Large intestine (tissue), 3 donors: ENCODE measurements at regions not wholly inside any gene's neighbourhood (a gene's known extent, or its start where the extent isn't known, plus 50 kb on each side); places are given as distances from the start of the nearest gene placed in this dataset.

Experiments
- DNase-seq, 2 donors: peaks; one replicate each; pipeline versions ENCODE4 v3.0.0 to v3.0.0-alpha.2; 2013
- H3K27ac ChIP-seq: one replicate; pipeline ENCODE4 v1.5.1; 2013; ENCODE audit warnings: low read length
- H3K27me3 ChIP-seq: 2 replicates; pipeline ENCODE4 v1.6.1; 2013; ENCODE audit warnings: low read length; ENCODE audit not compliant: control insufficient read depth, insufficient read depth
- H3K36me3 ChIP-seq: 2 replicates; pipeline ENCODE4 v1.6.1; 2013; ENCODE audit warnings: low read length; ENCODE audit not compliant: control insufficient read depth, insufficient read depth
- H3K4me1 ChIP-seq: one replicate; pipeline ENCODE4 v1.6.1; 2013; ENCODE audit warnings: low read length; ENCODE audit not compliant: control insufficient read depth, insufficient read depth
- H3K4me3 ChIP-seq: one replicate; pipeline ENCODE4 v1.5.1; 2013; ENCODE audit warnings: low read length
- H3K9me3 ChIP-seq: one replicate; pipeline ENCODE4 v1.6.1; 2013; ENCODE audit warnings: mild to moderate bottlenecking, low read depth, low read length, moderate library complexity; ENCODE audit not compliant: control insufficient read depth
- WGBS: methylation state at CpG from one replicate; pipeline ENCODE4 v1.1.5; 2013; ENCODE audit warnings: low lambda C conversion rate; ENCODE audit not compliant: insufficient coverage; 5-methylcytosine and 5-hydroxymethylcytosine counted together

GRCh38 chr1:118744420-118744819 lies 243.7 kb downstream of the TBX15 start:
- no peaks in the 10 kb centered on the region for H3K4me1 ChIP-seq
- DNase-seq = no peak
- WGBS = 83% methylated on average over 1 of the region's 1 CpG
- H3K27me3 ChIP-seq = no peaks in the 10 kb centered on the region
- no peaks in the 10 kb centered on the region for H3K9me3 ChIP-seq
- no peak overlapping the region for H3K4me3 ChIP-seq
- no peaks in the 10 kb centered on the region for H3K36me3 ChIP-seq
- H3K27ac ChIP-seq = no peak overlapping the region

DNA sequence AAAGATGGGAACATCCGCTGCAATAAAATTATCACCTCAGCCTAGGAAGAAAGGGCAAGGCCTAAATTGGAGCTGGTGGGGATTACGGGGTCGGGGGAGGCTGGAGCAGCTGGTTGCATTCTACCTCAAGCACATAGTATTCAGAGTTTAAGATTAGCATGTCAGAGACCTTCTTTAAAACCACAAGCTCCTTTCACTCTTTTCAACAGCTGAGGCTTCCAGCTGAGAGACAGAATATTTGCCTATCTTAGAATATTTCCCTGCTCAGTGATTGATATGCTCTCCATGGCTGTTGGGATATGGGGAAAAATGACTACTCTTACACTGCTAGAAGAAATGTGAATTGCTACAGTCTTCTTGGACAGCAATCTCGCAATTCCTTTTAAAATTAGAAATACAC lies 248.6 kb downstream of the TBX15 start:
- H3K27me3 ChIP-seq = no peaks in the 10 kb centered on the region
- no peaks in the 10 kb centered on the region for H3K9me3 ChIP-seq
- no CpG with 5 or more reads among the region's 4 CpGs for WGBS
- no peak for DNase-seq
- no peaks in the 10 kb centered on the region for H3K36me3 ChIP-seq
- no peaks in the 10 kb centered on the region for H3K4me1 ChIP-seq
- no peak overlapping the region for H3K4me3 ChIP-seq
- no peak overlapping the region for H3K27ac ChIP-seq

DNA sequence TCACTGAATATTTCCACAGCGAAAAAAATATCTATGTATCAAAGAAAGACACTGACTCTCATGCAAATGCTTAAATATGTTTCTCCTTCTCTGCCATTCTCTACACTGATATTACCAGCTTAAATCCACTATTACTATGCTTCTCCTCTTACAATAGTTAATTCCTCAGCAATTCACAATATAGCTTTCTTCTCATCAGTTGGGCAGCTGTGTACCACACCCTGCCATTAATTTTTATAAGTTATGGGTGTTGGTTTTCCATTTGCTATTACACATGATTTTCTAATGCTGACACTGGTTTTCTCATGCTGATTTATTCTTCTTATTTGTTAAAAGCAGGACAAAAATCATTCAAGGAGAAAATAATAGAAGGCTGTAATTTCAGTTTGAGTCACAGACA lies 251.8 kb downstream of the TBX15 start:
- no peak overlapping the region for H3K4me3 ChIP-seq
- H3K4me1 ChIP-seq = no peaks in the 10 kb centered on the region
- H3K27ac ChIP-seq = no peak overlapping the region
- no peaks in the 10 kb centered on the region for H3K27me3 ChIP-seq
- H3K36me3 ChIP-seq = no peaks in the 10 kb centered on the region
- no peaks in the 10 kb centered on the region for H3K9me3 ChIP-seq
- DNase-seq = no peak
- 100% methylated on average over 1 of the region's 1 CpG for WGBS

DNA sequence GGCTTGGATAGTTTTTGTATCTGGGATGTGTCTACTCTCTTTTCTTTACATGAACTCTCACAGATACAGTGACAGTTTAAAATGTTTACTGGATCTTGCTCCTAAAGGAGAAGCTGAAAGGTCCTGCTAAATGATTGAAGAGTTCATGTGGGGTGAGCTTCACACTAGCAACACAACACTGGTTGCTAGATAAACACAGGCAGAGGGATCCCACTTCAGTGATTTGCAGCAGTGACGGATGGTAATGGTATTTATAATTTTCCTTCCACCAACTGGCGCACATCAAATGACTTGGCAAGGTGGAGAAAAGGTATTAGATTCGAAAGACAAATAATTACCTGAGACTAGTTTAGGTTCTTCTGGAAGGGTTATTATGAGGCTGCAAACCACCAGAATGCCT lies 270.2 kb downstream of the TBX15 start:
- WGBS = no CpG with 5 or more reads among the region's 3 CpGs
- H3K4me1 ChIP-seq = no peaks in the 10 kb centered on the region
- H3K36me3 ChIP-seq = no peaks in the 10 kb centered on the region
- H3K4me3 ChIP-seq = no peak overlapping the region
- H3K27me3 ChIP-seq = no peaks in the 10 kb centered on the region
- DNase-seq = no peak
- no peak overlapping the region for H3K27ac ChIP-seq
- H3K9me3 ChIP-seq = no peaks in the 10 kb centered on the region

DNA sequence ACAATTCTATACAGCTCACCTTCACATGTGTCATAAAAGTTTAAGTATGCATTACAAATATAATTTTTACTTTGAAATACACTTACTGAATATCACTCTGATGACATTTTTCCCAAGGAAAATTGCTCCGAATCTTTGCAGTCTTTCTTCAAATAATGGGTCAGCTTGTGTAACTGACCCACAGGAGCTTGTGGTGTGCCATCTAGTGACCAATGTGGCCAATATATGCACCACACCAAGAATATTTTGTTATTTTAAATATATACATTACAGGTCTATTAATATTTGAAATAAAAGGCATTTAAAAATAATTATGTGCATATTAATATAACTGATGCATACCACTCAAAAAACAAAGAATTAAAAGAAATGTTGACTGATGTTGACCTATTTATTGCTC lies 271.4 kb downstream of the TBX15 start:
- Histone ChIP-seq H3K9me3 (no peaks in the 10 kb centered on the region), H3K4me3 (no peak overlapping the region), H3K27me3 (no peaks in the 10 kb centered on the region), H3K27ac (no peak overlapping the region), H3K4me1 (no peaks in the 10 kb centered on the region), H3K36me3 (no peaks in the 10 kb centered on the region)
- DNase-seq = no peak
- no CpG with 5 or more reads among the region's 1 CpG for WGBS

GRCh38 chr1:118711356-118711755 lies 276.8 kb downstream of the TBX15 start:
- no peak for DNase-seq
- no CpG with 5 or more reads among the region's 2 CpGs for WGBS
- no peak overlapping the region for H3K27ac ChIP-seq
- no peaks in the 10 kb centered on the region for H3K9me3 ChIP-seq
- no peaks in the 10 kb centered on the region for H3K4me1 ChIP-seq
- no peaks in the 10 kb centered on the region for H3K27me3 ChIP-seq
- no peak overlapping the region for H3K4me3 ChIP-seq
- no peaks in the 10 kb centered on the region for H3K36me3 ChIP-seq

DNA sequence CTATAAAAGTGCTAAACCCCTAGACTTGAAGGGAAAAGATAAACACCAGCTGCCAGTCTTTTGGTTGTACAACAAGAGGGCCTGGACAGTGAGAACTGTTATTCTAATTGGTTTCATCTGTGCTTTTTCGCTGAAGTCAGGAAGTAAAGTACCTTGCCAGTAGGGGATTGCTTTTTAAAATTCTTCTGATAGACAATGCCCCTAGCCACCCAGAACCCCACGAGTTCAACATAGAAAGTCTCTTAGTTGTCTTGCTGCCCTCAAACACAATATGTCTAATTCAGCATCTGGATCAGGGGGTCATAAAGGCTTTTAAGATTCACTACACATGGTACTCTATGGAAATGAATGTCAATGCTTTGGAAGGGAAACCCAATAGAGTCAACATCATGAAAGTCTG lies 289.2 kb downstream of the TBX15 start:
- DNase-seq = no peak
- Histone ChIP-seq H3K9me3 (no peaks in the 10 kb centered on the region), H3K27ac (no peak overlapping the region), H3K4me3 (no peak overlapping the region), H3K36me3 (no peaks in the 10 kb centered on the region), H3K27me3 (no peaks in the 10 kb centered on the region), H3K4me1 (no peaks in the 10 kb centered on the region)
- WGBS = no CpG with 5 or more reads among the region's 2 CpGs

GRCh38 chr1:118692143-118692542 lies 296.0 kb downstream of the TBX15 start:
- Histone ChIP-seq H3K9me3 (no peaks in the 10 kb centered on the region), H3K36me3 (no peaks in the 10 kb centered on the region), H3K27me3 (no peaks in the 10 kb centered on the region), H3K27ac (no peak overlapping the region), H3K4me3 (no peak overlapping the region), H3K4me1 (no peaks in the 10 kb centered on the region)
- WGBS = 86% methylated on average over 1 of the region's 1 CpG
- DNase-seq = no peak

- no peaks in the 10 kb centered on the region for H3K27me3 ChIP-seq
- H3K9me3 ChIP-seq = no peaks in the 10 kb centered on the region
- peak in 1 of 2 donors; percentile 15 for DNase-seq
- no peak overlapping the region for H3K4me3 ChIP-seq
- no peak overlapping the region for H3K27ac ChIP-seq
- WGBS = no CpG with 5 or more reads among the region's 2 CpGs
- no peaks in the 10 kb centered on the region for H3K36me3 ChIP-seq
- H3K4me1 ChIP-seq = no peaks in the 10 kb centered on the region
Observed at GRCh38 chr1:118688891-118689290, 299.3 kb downstream of the TBX15 start.

DNA sequence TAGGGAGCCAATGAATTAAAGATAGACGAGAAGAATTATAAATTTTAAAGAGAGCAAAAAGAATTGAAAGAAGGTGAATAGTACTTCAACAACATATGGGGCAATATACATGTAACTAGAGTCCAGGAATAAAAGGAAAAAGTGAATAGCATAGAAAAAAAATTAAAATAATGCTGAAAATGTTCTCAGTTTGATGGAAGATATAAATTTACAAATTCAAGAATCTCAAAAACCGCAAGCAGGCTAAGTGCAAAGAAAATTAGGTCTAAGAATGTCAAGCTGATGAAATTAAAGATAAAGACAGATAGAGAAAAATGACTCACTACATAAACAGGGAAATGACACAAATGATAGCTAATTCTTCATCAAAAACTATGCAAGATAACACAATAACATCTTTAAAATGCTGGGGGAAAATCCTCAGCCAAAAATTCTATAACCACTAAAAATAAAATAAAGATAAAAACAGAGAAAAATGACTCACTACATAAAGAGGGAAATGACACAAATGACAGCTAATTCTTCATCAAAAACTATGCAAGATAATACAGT lies 326.3 kb downstream of the TBX15 start:
- H3K27me3 ChIP-seq = no peaks in the 10 kb centered on the region
- WGBS = 91% methylated on average over 2 of the region's 2 CpGs
- H3K36me3 ChIP-seq = no peaks in the 10 kb centered on the region
- H3K4me3 ChIP-seq = no peak overlapping the region
- H3K9me3 ChIP-seq = no peaks in the 10 kb centered on the region
- no peaks in the 10 kb centered on the region for H3K4me1 ChIP-seq
- no peak overlapping the region for H3K27ac ChIP-seq
- DNase-seq = no peak

- Histone ChIP-seq H3K27me3 (no peaks in the 10 kb centered on the region), H3K36me3 (no peaks in the 10 kb centered on the region), H3K27ac (no peak overlapping the region), H3K4me1 (no peaks in the 10 kb centered on the region), H3K9me3 (no peaks in the 10 kb centered on the region), H3K4me3 (no peak overlapping the region)
- WGBS = no CpG with 5 or more reads among the region's 1 CpG
- no peak for DNase-seq
Observed at GRCh38 chr1:118660769-118661168, 327.4 kb downstream of the TBX15 start.
